IMR-90 (cell line): ENCODE measurements at regions not wholly inside any gene's neighbourhood (a gene's known extent, or its start where the extent isn't known, plus 50 kb on each side); places are given as distances from the start of the nearest gene placed in this dataset.

Source experiments
- ATAC-seq: fragments of 200-7000 bp; cut with Tn5 transposase; 2 replicates; pipeline ENCODE4 v1.9.1; 2020; ENCODE audit warnings: low read depth, mild to moderate bottlenecking, moderate library complexity
- BruUV-seq: library from RNA; stranded (reverse); fragments of 400-500 nt; replicated peaks from 2 replicates; lab custom pipeline; 2021; lab: Mats Ljungman, UMichigan
- CTCF ChIA-PET: fragments of 300-600 bp; formaldehyde crosslinking; extraction: SDS; loops from one replicate; lab custom pipeline; 2021; ENCODE audit warnings: antibody characterized with exemption; lab: Yijun Ruan, JAX
- POLR2A ChIA-PET: fragments of 300-600 bp; sonication (Branson Sonifier 250); formaldehyde crosslinking; loops from one replicate; lab custom pipeline; 2022; ENCODE audit warnings: antibody characterized with exemption; ENCODE audit not compliant: unreplicated experiment; lab: Charles Lee
- DNase-seq: peaks from one replicate; pipeline ENCODE4 v3.0.0; 2013
- H2AFZ ChIP-seq: replicated peaks from 2 replicates; pipeline ENCODE3; 2013; ENCODE audit warnings: low read length, mild to moderate bottlenecking; ENCODE audit not compliant: poor library complexity
- H2AK5ac ChIP-seq: 2 replicates; pipeline ENCODE4 v1.6.1; 2013; ENCODE audit warnings: low read depth, low read length, inconsistent platforms
- H2AK9ac ChIP-seq: replicated peaks from 2 replicates; pipeline ENCODE3; 2013; ENCODE audit warnings: mild to moderate bottlenecking, low read depth, low read length, moderate library complexity; ENCODE audit not compliant: poor library complexity
- H2BK120ac ChIP-seq: 2 replicates; pipeline ENCODE4 v1.6.1; 2013; ENCODE audit warnings: low read depth, low read length, inconsistent platforms
- H2BK15ac ChIP-seq: 3 replicates; pipeline ENCODE4 v1.6.1; 2013; ENCODE audit warnings: low read depth, low read length, inconsistent platforms
- H2BK20ac ChIP-seq: 2 replicates; pipeline ENCODE4 v1.6.1; 2013; ENCODE audit warnings: low read depth, mild to moderate bottlenecking, inconsistent platforms, low read length, moderate library complexity
- H2BK5ac ChIP-seq: 2 replicates; pipeline ENCODE4 v1.6.1; 2013; ENCODE audit warnings: mild to moderate bottlenecking, low read depth, low read length, inconsistent platforms; ENCODE audit not compliant: poor library complexity, severe bottlenecking
- H3K14ac ChIP-seq: replicated peaks from 2 replicates; pipeline ENCODE4 v1.6.1; 2013; ENCODE audit warnings: low read depth, low read length, inconsistent platforms
- H3K18ac ChIP-seq: 2 replicates; pipeline ENCODE4 v1.6.1; 2013; ENCODE audit warnings: low read depth, low read length, control low read depth
- H3K23ac ChIP-seq: 2 replicates; pipeline ENCODE4 v1.6.1; 2013; ENCODE audit warnings: low read depth, low read length, inconsistent platforms
- H3K27ac ChIP-seq: 2 replicates; pipeline ENCODE4 v1.5.1; 2013; ENCODE audit warnings: mild to moderate bottlenecking, control low read depth, low read length; ENCODE audit not compliant: insufficient read depth
- H3K27me3 ChIP-seq: 2 replicates; pipeline ENCODE4 v1.6.1; 2013; ENCODE audit warnings: low read length; ENCODE audit not compliant: control insufficient read depth, insufficient read depth
- H3K36me3 ChIP-seq: 2 replicates; pipeline ENCODE4 v1.6.1; 2013; ENCODE audit warnings: low read length, mixed read lengths; ENCODE audit not compliant: control insufficient read depth, insufficient read depth
- H3K4ac ChIP-seq: 2 replicates; pipeline ENCODE4 v1.6.1; 2013; ENCODE audit warnings: low read depth, low read length, inconsistent platforms
- H3K4me1 ChIP-seq: 2 replicates; pipeline ENCODE4 v1.6.1; 2013; ENCODE audit warnings: low read length, mixed read lengths; ENCODE audit not compliant: control insufficient read depth, insufficient read depth
- H3K4me2 ChIP-seq: 2 replicates; pipeline ENCODE4 v1.6.1; 2013; ENCODE audit warnings: low read depth, mild to moderate bottlenecking, control low read depth, low read length, moderate library complexity
- H3K4me3 ChIP-seq: 2 replicates; pipeline ENCODE4 v1.5.1; 2013; ENCODE audit warnings: low read depth, mild to moderate bottlenecking, control low read depth, low read length, moderate library complexity; ENCODE audit not compliant: insufficient read depth
- H3K56ac ChIP-seq: 2 replicates; pipeline ENCODE4 v1.6.1; 2013; ENCODE audit warnings: low read length, inconsistent platforms; ENCODE audit not compliant: insufficient read depth; ENCODE audit errors: extremely low read depth
- H3K79me1 ChIP-seq, 2 experiments: 2 replicates each; pipeline ENCODE4 v1.6.1; 2013; ENCODE audit warnings: low read length in 2 of 2, inconsistent platforms in 1 of 2, low read depth in 1 of 2
- H3K9ac ChIP-seq: 2 replicates; pipeline ENCODE4 v1.6.1; 2013; ENCODE audit warnings: low read depth, low read length, control low read depth
- H3K9me1 ChIP-seq: 2 replicates; pipeline ENCODE4 v1.6.1; 2013; ENCODE audit warnings: low read length, inconsistent platforms; ENCODE audit not compliant: insufficient read depth
- H3K9me3 ChIP-seq: 2 replicates; pipeline ENCODE4 v1.6.1; 2013; ENCODE audit warnings: low read length; ENCODE audit not compliant: control insufficient read depth, insufficient read depth
- H4K20me1 ChIP-seq: 2 replicates; pipeline ENCODE4 v1.6.1; 2013; ENCODE audit warnings: low read length, inconsistent platforms; ENCODE audit not compliant: insufficient read depth
- H4K5ac ChIP-seq: 2 replicates; pipeline ENCODE4 v1.6.1; 2013; ENCODE audit warnings: mild to moderate bottlenecking, low read depth, low read length, control low read depth
- H4K8ac ChIP-seq, 2 experiments: 2 replicates each; pipeline ENCODE4 v1.6.1; 2013; ENCODE audit warnings: low read depth in 2 of 2, low read length in 2 of 2, control low read depth in 1 of 2, inconsistent platforms in 1 of 2
- H4K91ac ChIP-seq: 2 replicates; pipeline ENCODE4 v1.6.1; 2013; ENCODE audit warnings: low read depth, low read length, inconsistent platforms; ENCODE audit not compliant: insufficient read depth
- CEBPB ChIP-seq: IDR thresholded peaks from 2 replicates; pipeline ENCODE4 v1.6.1; 2012; ENCODE audit warnings: low read depth, low read length, improper control_type of control experiment
- CHD1 ChIP-seq: IDR thresholded peaks from 2 replicates; pipeline ENCODE4 v1.6.1; 2012; ENCODE audit warnings: low read depth, low read length, improper control_type of control experiment
- ELK1 ChIP-seq: fragments of 150-350 bp; IDR thresholded peaks from 2 replicates; pipeline ENCODE4 v1.6.1; 2016; ENCODE audit warnings: low read depth, mild to moderate bottlenecking, low read length, moderate library complexity, borderline replicate concordance
- MXI1 ChIP-seq: IDR thresholded peaks from 2 replicates; pipeline ENCODE4 v1.6.1; 2012; ENCODE audit warnings: low read depth, mild to moderate bottlenecking, low read length, moderate library complexity, borderline replicate concordance
- USF2 ChIP-seq: fragments of 150-350 bp; IDR thresholded peaks from 2 replicates; pipeline ENCODE4 v1.6.1; 2017; ENCODE audit warnings: mild to moderate bottlenecking, antibody characterized with exemption, low read length, low read depth
- WGBS, 2 experiments: methylation state at CpG; one replicate each; pipeline versions ENCODE4 v1.1.5 to v1.1.7; 2013; ENCODE audit warnings: missing lambda C conversion rate in 2 of 2; ENCODE audit not compliant: insufficient read length in 1 of 2; ENCODE audit errors: extremely low coverage in 2 of 2; 5-methylcytosine and 5-hydroxymethylcytosine counted together
- dilution Hi-C: fragments of 300-500 bp; cut with HindIII; formaldehyde crosslinking; loops from one replicate; pipeline ENCODE4 v1.14.3; 2018; ENCODE audit warnings: low sequenced_read_pairs; ENCODE audit not compliant: unreplicated experiment
- in situ Hi-C: fragments of 300-500 bp; cut with MboI; formaldehyde crosslinking; loops from 3 replicates; pipeline ENCODE4 v1.14.3; 2019; ENCODE audit warnings: low sequenced_read_pairs, inconsistent platforms, mixed read lengths
- intact Hi-C: fragments of 100-400 bp; cut with micrococcal nuclease; formaldehyde crosslinking; loops from 2 replicates; pipeline ENCODE4 v1.10.0; 2022

DNA sequence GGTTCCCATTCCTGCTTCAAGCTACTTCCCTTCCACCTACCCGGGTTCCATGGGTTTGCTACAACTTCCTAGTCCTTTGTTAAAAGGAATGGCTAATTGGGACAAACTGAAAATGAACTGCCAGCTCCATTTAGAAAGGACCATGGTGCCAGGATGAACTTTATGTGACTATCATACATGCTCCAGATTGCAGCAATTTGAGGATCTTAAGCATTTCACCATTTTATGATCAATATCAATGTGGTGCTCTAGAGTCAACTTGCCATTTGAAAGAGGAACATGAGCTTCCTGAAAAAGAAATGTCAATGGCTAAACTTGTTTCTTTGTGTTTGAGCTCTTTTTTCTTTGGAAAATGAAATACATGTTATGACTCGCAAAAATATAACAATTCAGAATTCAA, 92.7 kb upstream of the IL15 start:
- Histone ChIP-seq H4K5ac (no peak overlapping the region), H3K36me3 (no peaks in the 10 kb centered on the region), H3K4me1 (peaks cover 2% of the 10 kb centered on the region; the same call in 1 of the 2 replicates), H2AK9ac (no peak overlapping the region), H3K9me3 (no peaks in the 10 kb centered on the region), H4K20me1 (no peaks in the 10 kb centered on the region), H2AFZ (no peak overlapping the region), H3K4me3 (no peak overlapping the region), H3K27ac (no peak overlapping the region), H3K18ac (no peak overlapping the region), H2BK20ac (no peak overlapping the region), H2BK120ac (peak overlapping the region; percentile 36; the same call in 1 of the 2 replicates), H3K4ac (no peak overlapping the region), H4K91ac (no peak overlapping the region), H3K9ac (no peak overlapping the region), H3K27me3 (no peaks in the 10 kb centered on the region), H2AK5ac (no peak overlapping the region), H3K79me1 (no peaks in the 10 kb centered on the region), H3K9me1 (no peaks in the 10 kb centered on the region), H2BK5ac (no peak overlapping the region), H3K56ac (no peak overlapping the region), H4K8ac (no peak overlapping the region), H3K14ac (no peak overlapping the region), H3K23ac (no peak overlapping the region), H3K4me2 (no peak overlapping the region), H2BK15ac (0 out of 3 replicates have a peak overlapping the region, but pooled peaks have one; percentile 70)
- BruUV-seq = no TSS peak
- no peak for DNase-seq
- intact Hi-C loops = no loop called here
- TF ChIP-seq ELK1 = no peak
- TF ChIP-seq CEBPB = no peak
- TF ChIP-seq CHD1 = no peak
- TF ChIP-seq MXI1 = no peak
- TF ChIP-seq USF2 = no peak
- ATAC-seq = no peak
- no CpG with 5 or more reads among the region's 2 CpGs for whole genome bisulfite sequencing, 2 experiments
- in situ Hi-C loops = no loop called here
- POLR2A ChIA-PET = no interaction called here
- dilution Hi-C loops = no loop called here
- CTCF ChIA-PET = no interaction called here
